Smooth muscle cell (in vitro differentiated cells): ENCODE measurements at regions not wholly inside any gene's neighbourhood (a gene's known extent, or its start where the extent isn't known, plus 50 kb on each side); places are given as distances from the start of the nearest gene placed in this dataset.
"Not testable (repeated sequence)": the region's sequence is repeated elsewhere in the genome, so short reads cannot be mapped to it uniquely, and the experiment has no call there.

Experiments
- DNase-seq: peaks from one replicate; lab custom pipeline; 2025; ENCODE audit not compliant: unreplicated experiment; lab: John Stamatoyannopoulos, UW
- H2AFZ ChIP-seq: fragments of 200-600 bp; sonication (generic); 2 replicates; pipeline ENCODE4 v1.6.0; 2016; ENCODE audit warnings: antibody characterized with exemption, low read depth, mild to moderate bottlenecking
- H3F3A ChIP-seq: fragments of 200-600 bp; sonication (generic); 2 replicates; pipeline ENCODE4 v1.6.0; 2017; ENCODE audit warnings: antibody characterized with exemption, low read depth
- H3K27ac ChIP-seq: fragments of 200-600 bp; sonication (generic); 2 replicates; pipeline ENCODE4 v1.5.1; 2016; ENCODE audit warnings: low read depth, mild to moderate bottlenecking
- H3K27me3 ChIP-seq: fragments of 200-600 bp; sonication (generic); 2 replicates; pipeline ENCODE4 v1.6.1; 2016; ENCODE audit warnings: low read depth, mild to moderate bottlenecking
- H3K36me3 ChIP-seq: fragments of 200-600 bp; sonication (generic); 2 replicates; pipeline ENCODE4 v1.5.1; 2016; ENCODE audit warnings: low read depth
- H3K4me1 ChIP-seq: fragments of 200-600 bp; sonication (generic); 2 replicates; pipeline ENCODE4 v1.5.1; 2016; ENCODE audit warnings: low read depth
- H3K4me2 ChIP-seq: fragments of 200-600 bp; sonication (generic); 2 replicates; pipeline ENCODE4 v1.6.0; 2016; ENCODE audit warnings: mild to moderate bottlenecking
- H3K4me3 ChIP-seq: fragments of 200-600 bp; sonication (generic); 2 replicates; pipeline ENCODE4 v1.5.1; 2016; ENCODE audit warnings: mild to moderate bottlenecking
- H3K79me2 ChIP-seq: fragments of 200-600 bp; sonication (generic); 2 replicates; pipeline ENCODE4 v1.6.0; 2016; ENCODE audit warnings: low read depth, mild to moderate bottlenecking
- H3K9ac ChIP-seq: fragments of 200-600 bp; sonication (generic); 2 replicates; pipeline ENCODE4 v1.6.0; 2016; ENCODE audit warnings: low read depth
- H3K9me3 ChIP-seq: fragments of 200-600 bp; sonication (generic); replicated peaks from 2 replicates; pipeline ENCODE4 v1.5.1; 2016; ENCODE audit warnings: low read depth
- H4K20me1 ChIP-seq: fragments of 200-600 bp; sonication (generic); 2 replicates; pipeline ENCODE4 v1.6.0; 2016; ENCODE audit warnings: low read depth
- WGBS: methylation state at CpG from one replicate; pipeline ENCODE4 v1.1.7; 2016; ENCODE audit warnings: low lambda C conversion rate; 5-methylcytosine and 5-hydroxymethylcytosine counted together
- TF ChIP-seq, protein P1 (sequence below): fragments of 200-600 bp; sonication (generic); IDR thresholded peaks from 2 replicates; pipeline ENCODE4 v1.5.1; 2017; ENCODE audit warnings: borderline replicate concordance, mild to moderate bottlenecking, antibody characterized with exemption; ENCODE audit not compliant: insufficient read depth, poor library complexity, severe bottlenecking

- no peaks in the 10 kb centered on the region for H3K36me3 ChIP-seq
- no peak for DNase-seq
- H2AFZ ChIP-seq = no peak overlapping the region
- H4K20me1 ChIP-seq = no peaks in the 10 kb centered on the region
- no peak overlapping the region for H3K9ac ChIP-seq
- TF ChIP-seq, protein P1, sequence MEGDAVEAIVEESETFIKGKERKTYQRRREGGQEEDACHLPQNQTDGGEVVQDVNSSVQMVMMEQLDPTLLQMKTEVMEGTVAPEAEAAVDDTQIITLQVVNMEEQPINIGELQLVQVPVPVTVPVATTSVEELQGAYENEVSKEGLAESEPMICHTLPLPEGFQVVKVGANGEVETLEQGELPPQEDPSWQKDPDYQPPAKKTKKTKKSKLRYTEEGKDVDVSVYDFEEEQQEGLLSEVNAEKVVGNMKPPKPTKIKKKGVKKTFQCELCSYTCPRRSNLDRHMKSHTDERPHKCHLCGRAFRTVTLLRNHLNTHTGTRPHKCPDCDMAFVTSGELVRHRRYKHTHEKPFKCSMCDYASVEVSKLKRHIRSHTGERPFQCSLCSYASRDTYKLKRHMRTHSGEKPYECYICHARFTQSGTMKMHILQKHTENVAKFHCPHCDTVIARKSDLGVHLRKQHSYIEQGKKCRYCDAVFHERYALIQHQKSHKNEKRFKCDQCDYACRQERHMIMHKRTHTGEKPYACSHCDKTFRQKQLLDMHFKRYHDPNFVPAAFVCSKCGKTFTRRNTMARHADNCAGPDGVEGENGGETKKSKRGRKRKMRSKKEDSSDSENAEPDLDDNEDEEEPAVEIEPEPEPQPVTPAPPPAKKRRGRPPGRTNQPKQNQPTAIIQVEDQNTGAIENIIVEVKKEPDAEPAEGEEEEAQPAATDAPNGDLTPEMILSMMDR = no peak
- H3K9me3 ChIP-seq = no peaks in the 10 kb centered on the region
- no peak overlapping the region for H3K4me3 ChIP-seq
- no peaks in the 10 kb centered on the region for H3K79me2 ChIP-seq
- H3K4me1 ChIP-seq = no peaks in the 10 kb centered on the region
- H3F3A ChIP-seq = no peaks in the 10 kb centered on the region
- 91% methylated on average over 2 of the region's 2 CpGs for WGBS
- peaks cover 3% of the 10 kb centered on the region for H3K27me3 ChIP-seq
- no peak overlapping the region for H3K4me2 ChIP-seq
- no peak overlapping the region for H3K27ac ChIP-seq
Measured at GRCh38 chr1:163983097-163983496, 575.9 kb upstream of the PBX1 start.

DNA sequence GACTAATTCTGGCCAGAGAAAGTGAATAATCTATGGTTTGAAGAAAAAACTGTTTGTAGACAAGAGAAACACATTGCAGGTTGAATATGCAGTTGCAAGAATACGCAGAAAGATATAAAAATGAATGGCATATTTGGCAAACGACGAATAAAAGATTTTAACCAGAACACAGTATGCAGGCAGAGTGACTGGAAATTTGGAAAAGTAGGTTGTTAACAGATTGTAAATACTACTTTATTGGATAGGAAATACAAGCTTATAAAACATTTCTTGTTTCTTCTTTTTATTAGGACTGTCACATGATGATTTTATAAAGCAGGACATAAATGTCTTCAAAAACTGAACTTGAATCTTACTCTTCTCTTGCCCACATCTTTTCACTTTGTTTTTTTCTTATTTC, 573.3 kb upstream of the PBX1 start:
- Histone ChIP-seq H2AFZ (no peak overlapping the region), H3K79me2 (no peaks in the 10 kb centered on the region), H4K20me1 (no peaks in the 10 kb centered on the region), H3F3A (no peaks in the 10 kb centered on the region), H3K9me3 (no peaks in the 10 kb centered on the region), H3K4me1 (no peaks in the 10 kb centered on the region), H3K4me2 (no peak overlapping the region), H3K4me3 (no peak overlapping the region), H3K27ac (no peak overlapping the region), H3K36me3 (no peaks in the 10 kb centered on the region), H3K9ac (no peak overlapping the region), H3K27me3 (peaks cover 3% of the 10 kb centered on the region)
- WGBS = 90% methylated on average over 3 of the region's 3 CpGs
- DNase-seq = no peak
- TF ChIP-seq, protein P1 = no peak

DNA sequence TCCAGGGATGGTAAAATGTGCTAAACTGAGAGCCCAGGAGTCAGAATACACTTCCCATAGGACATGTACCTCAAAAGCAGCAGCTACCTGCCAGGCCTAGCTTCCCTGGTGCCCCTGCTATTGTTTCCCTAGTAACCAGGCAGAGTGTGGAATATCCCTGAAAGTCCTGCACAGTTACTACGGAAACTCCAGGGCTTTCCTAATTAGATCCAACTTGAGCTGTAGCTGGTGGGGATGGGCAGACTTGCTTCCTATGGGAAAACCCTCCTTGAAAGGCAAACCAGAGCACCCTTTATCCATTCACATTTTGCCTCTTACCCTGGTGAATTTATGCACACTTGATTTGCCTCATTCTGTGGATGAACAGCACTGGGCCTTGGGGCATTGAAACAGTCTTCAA, 559.9 kb upstream of the PBX1 start:
- Histone ChIP-seq H3K79me2 (no peaks in the 10 kb centered on the region), H3K36me3 (no peaks in the 10 kb centered on the region)
- TF ChIP-seq, protein P1 = no peak

DNA sequence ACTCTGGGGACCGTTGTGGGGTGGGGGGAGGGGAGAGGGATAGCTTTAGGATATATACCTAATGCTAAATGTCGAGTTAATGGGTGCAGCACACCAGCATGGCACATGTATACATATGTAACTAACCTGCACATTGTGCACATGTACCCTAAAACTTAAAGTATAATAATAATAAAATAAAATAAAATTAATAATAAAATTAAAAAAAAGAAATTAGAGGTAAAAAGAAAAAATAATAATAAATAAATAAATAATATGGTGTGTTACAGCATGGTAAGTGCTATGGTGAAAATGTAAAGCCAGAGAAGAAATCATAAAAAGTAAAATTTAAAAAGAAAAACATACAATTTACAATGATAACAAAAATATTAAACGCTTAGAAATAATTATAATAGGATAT, 552.8 kb upstream of the PBX1 start:
- H3K79me2 ChIP-seq, H3K4me1 ChIP-seq, DNase-seq, H3K27ac ChIP-seq, H3K9ac ChIP-seq, H3K36me3 ChIP-seq, H3F3A ChIP-seq, H3K9me3 ChIP-seq, H4K20me1 ChIP-seq, H3K4me2 ChIP-seq, H3K27me3 ChIP-seq, H2AFZ ChIP-seq, H3K4me3 ChIP-seq: not testable (repeated sequence)
- WGBS = 93% methylated on average over 3 of the region's 3 CpGs

More for the DNA sequence above, 559.9 kb upstream of the PBX1 start:
- Histone ChIP-seq H2AFZ (no peak overlapping the region), H3K27me3 (no peaks in the 10 kb centered on the region), H4K20me1 (no peaks in the 10 kb centered on the region), H3K4me2 (no peak overlapping the region), H3K9me3 (no peaks in the 10 kb centered on the region), H3K4me3 (no peak overlapping the region), H3K27ac (no peak overlapping the region), H3K9ac (no peak overlapping the region), H3K4me1 (peaks cover 4% of the 10 kb centered on the region), H3F3A (no peaks in the 10 kb centered on the region)
- WGBS = 85% methylated on average over 1 of the region's 1 CpG
- no peak for DNase-seq
